Kidney glomerular epithelial cell (primary cell): ENCODE measurements at regions not wholly inside any gene's neighbourhood (a gene's known extent, or its start where the extent isn't known, plus 50 kb on each side); places are given as distances from the start of the nearest gene placed in this dataset.

Experiments
- DNase-seq: peaks from one replicate; lab custom pipeline; 2025; lab: John Stamatoyannopoulos, UW

GRCh38 chr2:149908726-149909683, 321.4 kb upstream of the MMADHC start:
- no peak for DNase-seq

DNA sequence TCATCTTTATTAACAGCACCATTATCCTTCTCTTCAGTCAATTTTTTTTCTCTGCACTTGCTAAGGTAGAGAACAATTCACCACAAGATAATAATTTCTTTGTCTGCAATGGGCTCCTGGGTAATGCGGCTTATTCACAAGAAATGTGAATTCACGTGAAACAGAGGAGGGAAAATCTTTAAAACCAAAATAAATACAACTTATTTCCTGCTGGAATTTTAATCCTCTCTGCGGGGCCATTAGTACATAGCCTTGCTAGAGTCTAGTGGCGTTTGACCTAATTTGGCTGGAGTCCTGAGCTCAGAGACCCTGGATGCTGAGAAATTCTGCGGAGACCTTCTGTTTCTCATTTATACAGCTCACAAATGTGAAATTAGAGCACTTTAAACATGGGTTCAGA, 319.3 kb upstream of the MMADHC start:
- no peak for DNase-seq

DNA sequence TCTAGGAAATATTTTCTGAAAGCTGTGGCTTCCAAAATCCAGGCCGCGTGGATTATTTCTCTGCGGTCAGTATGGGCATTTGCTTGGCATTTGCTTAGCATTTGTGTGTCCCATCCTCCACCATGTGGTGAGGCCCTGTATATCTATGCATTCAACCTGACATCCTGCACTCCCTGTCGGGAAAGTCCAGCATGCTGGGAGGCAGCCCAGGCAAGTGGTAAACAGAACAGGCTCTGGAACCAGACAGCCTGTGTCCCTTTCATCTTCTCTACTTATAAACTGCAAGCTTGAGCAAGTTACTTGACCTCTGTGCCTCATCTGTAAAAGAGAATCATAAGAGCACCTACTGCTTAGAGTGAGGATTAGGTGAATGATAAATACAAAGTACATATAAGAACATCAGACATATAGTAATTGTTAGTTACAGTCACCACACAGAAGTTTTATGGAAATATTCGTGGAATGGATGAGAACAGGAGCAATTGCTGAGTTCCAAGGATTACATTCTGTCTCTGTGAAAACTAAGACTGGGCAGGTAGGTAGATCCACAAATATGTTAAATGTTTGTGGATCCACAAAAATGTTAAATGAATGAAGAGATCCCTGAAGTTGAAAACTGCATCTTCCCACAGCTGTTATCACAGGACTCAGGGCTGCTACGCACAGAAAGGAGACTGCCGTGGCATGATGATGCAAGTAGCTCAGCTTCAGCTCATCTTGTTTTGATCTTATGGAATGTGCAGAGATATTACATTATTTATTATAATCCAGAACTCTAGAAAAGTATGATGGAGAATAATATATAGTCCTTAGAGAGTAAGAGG, 317.0 kb upstream of the MMADHC start:
- DNase-seq = no peak

- no peak for DNase-seq
These were observed 316.1 kb upstream of the MMADHC start for GRCh38 chr2:149903626-149904025.

- DNase-seq = no peak
These were observed 314.5 kb upstream of the MMADHC start for GRCh38 chr2:149902081-149902480.

DNA sequence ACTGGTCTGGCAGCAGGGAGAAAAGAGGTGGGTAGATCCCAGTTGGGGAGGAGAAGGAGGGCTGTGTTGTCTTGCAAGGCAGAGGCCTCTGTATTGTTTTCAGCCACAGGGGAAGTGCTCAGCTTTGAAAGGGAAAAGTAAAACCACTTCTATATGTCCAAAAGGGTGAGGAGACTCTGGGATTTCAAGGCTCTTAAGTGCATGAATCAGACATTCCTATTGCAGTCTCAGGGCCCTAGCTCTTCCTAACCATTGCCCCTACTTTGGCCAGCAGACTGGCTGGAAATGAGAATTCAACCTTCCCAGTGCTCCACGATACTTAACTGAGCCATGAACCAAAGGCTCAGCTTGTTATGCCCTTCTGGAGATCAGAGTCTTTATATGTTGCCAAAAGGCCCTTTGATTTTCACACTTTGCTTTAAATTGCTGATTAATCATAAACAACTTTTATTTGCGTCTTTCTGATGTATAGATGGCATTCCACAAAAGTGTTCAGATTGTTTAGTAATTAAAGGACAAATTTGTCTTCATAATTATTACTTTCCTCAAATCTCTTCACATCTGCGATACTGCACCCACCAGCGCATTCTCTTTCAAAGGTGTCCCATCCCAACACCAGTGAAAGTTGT, 313.8 kb upstream of the MMADHC start:
- no peak for DNase-seq

- no peak for DNase-seq
These were observed 311.8 kb upstream of the MMADHC start for GRCh38 chr2:149899390-149899789.

DNA sequence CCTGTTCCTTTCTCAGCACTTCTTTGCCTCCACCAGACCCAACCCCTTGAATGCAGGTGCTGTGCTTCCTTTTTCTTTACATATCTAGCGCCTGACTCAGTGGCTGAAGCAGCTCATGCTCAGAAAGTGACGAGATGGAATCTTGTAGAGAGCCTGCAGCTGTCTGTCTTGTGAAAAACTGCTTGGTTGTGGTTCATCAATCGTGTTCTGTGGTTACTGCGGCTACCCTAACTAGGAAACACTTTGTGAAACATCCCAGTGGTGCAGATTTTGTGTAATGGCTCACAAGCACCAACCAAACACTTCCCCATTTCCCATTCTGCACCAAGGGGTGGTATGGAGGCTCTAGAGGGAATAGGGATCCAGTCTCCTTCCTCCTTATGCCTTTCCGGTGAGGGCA, 307.2 kb upstream of the MMADHC start:
- DNase-seq = no peak

DNA sequence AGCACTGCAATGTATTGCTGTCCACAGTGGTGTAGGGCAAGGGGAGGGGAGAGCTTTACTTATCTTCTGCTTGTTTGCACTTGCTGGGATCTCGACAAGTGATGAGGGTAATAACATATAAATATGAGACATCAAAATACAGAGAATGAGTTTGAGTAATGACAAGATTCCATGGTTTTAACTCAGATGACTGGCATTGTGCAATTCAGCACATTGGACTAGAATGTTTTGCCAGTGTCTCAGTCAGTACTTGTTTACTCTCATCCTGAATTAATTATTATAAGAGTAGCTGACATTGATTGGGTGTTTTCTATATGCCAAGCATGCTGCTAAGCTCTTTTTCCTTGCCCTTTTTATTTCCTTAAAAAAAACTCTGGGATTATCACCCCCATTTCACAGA, 306.7 kb upstream of the MMADHC start:
- no peak for DNase-seq

GRCh38 chr2:149892563-149892962, 305.0 kb upstream of the MMADHC start:
- DNase-seq = no peak

DNA sequence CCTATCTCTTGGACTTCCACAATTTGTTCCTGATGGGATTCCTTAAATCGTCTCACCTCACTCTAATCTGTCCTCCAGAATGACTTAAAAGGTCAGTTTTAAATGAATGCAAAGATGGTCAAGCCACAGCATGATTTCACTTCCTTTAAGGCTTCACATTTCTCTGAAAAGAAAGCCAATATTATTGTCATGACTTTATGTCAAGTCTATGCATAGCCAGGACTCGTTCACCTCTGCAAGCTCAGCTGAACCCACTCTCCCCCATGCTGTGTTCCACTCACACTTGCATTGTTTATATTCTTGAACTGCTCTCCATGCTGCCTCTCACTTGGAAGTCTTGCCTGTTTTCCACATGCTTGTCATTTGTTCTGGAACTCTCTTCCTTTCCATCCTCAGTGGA, 298.4 kb upstream of the MMADHC start:
- no peak for DNase-seq

DNA sequence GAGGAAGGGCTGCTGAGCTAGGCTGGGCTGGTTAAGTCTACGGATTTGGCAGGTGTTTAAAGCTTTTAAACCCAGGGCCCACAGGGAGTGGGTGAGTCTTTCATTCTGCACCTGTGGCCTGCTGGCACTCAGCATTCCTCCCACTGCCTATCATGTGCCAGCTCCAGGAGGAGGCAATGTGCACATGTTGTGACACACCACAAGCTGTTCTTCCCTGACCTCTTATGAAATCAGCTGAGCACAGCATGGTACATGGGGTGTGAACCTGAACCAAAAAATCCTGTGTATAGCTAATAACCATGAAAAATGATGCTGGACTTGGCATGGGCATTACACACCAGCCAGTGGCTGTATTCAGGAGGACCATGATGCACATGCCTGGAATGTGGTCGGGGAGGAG, 297.9 kb upstream of the MMADHC start:
- DNase-seq = no peak

- DNase-seq = no peak
These were observed 297.3 kb upstream of the MMADHC start for GRCh38 chr2:149884871-149885270.

- DNase-seq = peak; percentile 51
These were observed 290.3 kb upstream of the MMADHC start for GRCh38 chr2:149877913-149878312.

GRCh38 chr2:149877074-149877473, 289.5 kb upstream of the MMADHC start:
- peak; percentile 43 for DNase-seq

DNA sequence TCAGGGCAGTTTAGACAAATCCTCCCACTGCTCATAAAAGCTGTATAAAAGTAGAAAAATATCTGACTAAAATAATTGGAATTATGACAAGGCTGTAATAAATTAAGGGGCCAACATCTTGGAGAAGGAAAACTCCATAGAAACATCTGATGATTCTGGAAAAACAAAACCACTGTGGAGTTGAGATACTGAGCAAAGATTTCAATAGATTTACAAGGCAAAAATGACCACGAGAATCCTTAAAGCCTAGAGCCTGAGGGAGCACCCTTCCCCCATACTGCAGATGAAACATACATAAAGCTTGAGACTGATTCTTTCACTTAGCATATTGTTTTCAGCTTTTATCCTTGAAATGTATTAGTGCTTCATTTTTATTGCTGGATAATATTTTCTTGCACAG, 286.4 kb upstream of the MMADHC start:
- no peak for DNase-seq

GRCh38 chr2:149872638-149873150, 285.1 kb upstream of the MMADHC start:
- no peak for DNase-seq

GRCh38 chr2:149872041-149872440, 284.5 kb upstream of the MMADHC start:
- no peak for DNase-seq

DNA sequence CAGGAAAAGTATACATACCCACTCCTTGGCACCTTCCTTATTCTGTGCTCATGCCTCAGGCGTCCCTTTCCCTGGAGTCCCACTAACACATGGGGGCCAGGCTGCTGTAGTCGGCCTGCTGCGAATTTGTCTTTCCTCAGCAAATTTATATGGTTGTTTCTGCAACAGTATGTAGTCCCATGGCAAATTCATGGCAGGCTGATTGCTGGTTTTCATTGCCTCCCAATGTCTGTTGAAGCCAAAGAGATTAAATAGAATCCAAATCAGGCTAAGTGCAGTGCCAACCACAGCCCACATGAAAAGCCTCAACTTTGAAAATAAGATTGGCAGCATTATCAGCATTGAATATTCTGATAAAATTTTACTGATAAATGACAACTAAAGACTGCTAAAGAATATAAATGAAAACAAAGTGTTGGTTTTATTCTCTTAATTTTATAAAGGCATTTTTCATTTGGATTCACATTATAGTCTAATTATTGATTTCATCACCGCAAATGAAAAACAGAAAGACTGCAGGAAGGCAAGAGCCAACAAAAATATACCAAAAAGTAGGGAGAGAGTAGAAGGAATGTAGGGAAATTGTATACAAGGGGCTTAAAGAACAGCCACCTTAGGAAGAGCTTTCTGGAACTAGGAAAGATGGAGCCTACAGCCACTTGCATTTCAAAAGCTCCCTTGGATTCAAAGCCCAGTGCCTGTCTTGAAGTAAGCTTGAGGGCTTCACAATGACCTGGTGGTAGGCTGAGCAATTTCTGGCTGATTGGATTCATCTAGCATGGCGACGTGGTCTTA, 283.7 kb upstream of the MMADHC start:
- no peak for DNase-seq

GRCh38 chr2:149863227-149863626, 275.7 kb upstream of the MMADHC start:
- no peak for DNase-seq

DNA sequence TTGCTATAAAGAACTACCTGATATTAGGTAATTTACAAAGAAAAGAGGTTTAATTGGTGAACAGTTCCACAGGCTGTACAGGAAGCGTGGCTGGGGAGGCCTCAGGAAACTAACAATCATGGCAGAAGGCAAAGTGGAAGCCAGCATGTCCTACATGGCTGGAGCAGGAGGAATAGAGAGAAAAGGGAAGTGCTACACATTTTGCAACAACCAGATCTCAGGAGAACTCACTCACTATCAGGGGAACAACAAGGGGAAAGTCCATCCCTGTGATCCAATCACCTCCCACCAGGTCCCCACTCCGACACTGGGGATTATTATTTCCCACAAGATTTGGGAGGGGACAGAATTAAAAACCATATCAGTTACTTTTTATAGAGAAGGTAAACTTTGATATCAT, 273.5 kb upstream of the MMADHC start:
- DNase-seq = no peak
